Colonic mucosa (tissue), 4 donors: ENCODE measurements at regions not wholly inside any gene's neighbourhood (a gene's known extent, or its start where the extent isn't known, plus 50 kb on each side); places are given as distances from the start of the nearest gene placed in this dataset.
"Not testable (repeated sequence)": the region's sequence is repeated elsewhere in the genome, so short reads cannot be mapped to it uniquely, and the experiment has no call there.

Experiments
- DNase-seq: peaks from one replicate; pipeline ENCODE4 v3.0.0-alpha.2; 2020
- H3K27ac ChIP-seq: fragments of 200-600 bp; one replicate; pipeline ENCODE4 v1.8.0; 2021
- H3K27me3 ChIP-seq: fragments of 200-600 bp; one replicate; pipeline ENCODE4 v1.8.0; 2021
- H3K36me3 ChIP-seq: fragments of 200-600 bp; one replicate; pipeline ENCODE4 v1.8.0; 2021
- H3K4me1 ChIP-seq: fragments of 200-600 bp; one replicate; pipeline ENCODE4 v1.8.0; 2021; ENCODE audit warnings: mild to moderate bottlenecking
- H3K4me3 ChIP-seq: fragments of 200-600 bp; one replicate; pipeline ENCODE4 v1.8.0; 2021
- H3K9ac ChIP-seq, 2 donors: one replicate each; pipeline ENCODE4 v1.7.0; 2013; ENCODE audit warnings: control low read depth in 2 of 2, low read depth in 2 of 2, low read length in 2 of 2
- H3K9me3 ChIP-seq: fragments of 200-600 bp; one replicate; pipeline ENCODE4 v1.8.0; 2021
- CTCF ChIP-seq: fragments of 200-600 bp; IDR thresholded peaks from one replicate; pipeline ENCODE4 v1.8.0; 2022; ENCODE audit warnings: antibody characterized with exemption, mild to moderate bottlenecking
- intact Hi-C: fragments of 100-400 bp; cut with DNase I; formaldehyde crosslinking; loops from one replicate; pipeline ENCODE4 v1.14.1; 2022
- donor health status: healthy.
- donor health status: DM: no; HTN: no; CAD: no.
- donor health status: DM: no; HTN: no; CAD: no.

- Histone ChIP-seq H3K27ac (no peak overlapping the region), H3K36me3 (no peaks in the 10 kb centered on the region), H3K4me1 (no peaks in the 10 kb centered on the region), H3K27me3 (no peaks in the 10 kb centered on the region), H3K9me3 (no peaks in the 10 kb centered on the region), H3K4me3 (no peak overlapping the region), H3K9ac (no peak overlapping the region)
- intact Hi-C loops: no loop called here
- no peak for DNase-seq
- no peak for TF ChIP-seq CTCF
Observed at GRCh38 chr2:105478670-105479069, 79.8 kb upstream of the FHL2 start.

- H3K27me3 ChIP-seq, H3K27ac ChIP-seq, H3K9ac ChIP-seq, DNase-seq, H3K9me3 ChIP-seq, H3K36me3 ChIP-seq, intact Hi-C loops, H3K4me1 ChIP-seq, H3K4me3 ChIP-seq: not testable (repeated sequence)
Observed at GRCh38 chr2:105477050-105477620, 78.3 kb upstream of the FHL2 start.

GRCh38 chr2:105473011-105473410 is 74.2 kb upstream of the FHL2 start:
- Histone ChIP-seq H3K27ac (no peak overlapping the region), H3K27me3 (no peaks in the 10 kb centered on the region), H3K9me3 (no peaks in the 10 kb centered on the region), H3K36me3 (no peaks in the 10 kb centered on the region), H3K4me1 (no peaks in the 10 kb centered on the region), H3K4me3 (no peak overlapping the region), H3K9ac (no peak overlapping the region)
- DNase-seq: no peak
- intact Hi-C loops: no loop called here
- no peak for TF ChIP-seq CTCF

- no peak for DNase-seq
- no peak overlapping the region for H3K27ac ChIP-seq
- no peaks in the 10 kb centered on the region for H3K9me3 ChIP-seq
- intact Hi-C loops: no loop called here
- no peaks in the 10 kb centered on the region for H3K36me3 ChIP-seq
- no peak overlapping the region for H3K4me3 ChIP-seq
- no peaks in the 10 kb centered on the region for H3K4me1 ChIP-seq
- no peaks in the 10 kb centered on the region for H3K27me3 ChIP-seq
- no peak for TF ChIP-seq CTCF
- no peak overlapping the region for H3K9ac ChIP-seq
Observed at GRCh38 chr2:105470979-105471378, 72.1 kb upstream of the FHL2 start.

GRCh38 chr2:105469781-105470180 is 70.9 kb upstream of the FHL2 start:
- no peak overlapping the region for H3K9ac ChIP-seq
- no peak overlapping the region for H3K27ac ChIP-seq
- no peaks in the 10 kb centered on the region for H3K36me3 ChIP-seq
- H3K4me1 ChIP-seq: no peaks in the 10 kb centered on the region
- intact Hi-C loops: no loop called here
- no peaks in the 10 kb centered on the region for H3K9me3 ChIP-seq
- no peak overlapping the region for H3K4me3 ChIP-seq
- no peak for TF ChIP-seq CTCF
- no peak for DNase-seq
- no peaks in the 10 kb centered on the region for H3K27me3 ChIP-seq

- H3K4me1 ChIP-seq: no peaks in the 10 kb centered on the region
- no peaks in the 10 kb centered on the region for H3K27me3 ChIP-seq
- H3K9me3 ChIP-seq: no peaks in the 10 kb centered on the region
- intact Hi-C loops: no loop called here
- no peak overlapping the region for H3K27ac ChIP-seq
- H3K36me3 ChIP-seq: no peaks in the 10 kb centered on the region
- H3K9ac ChIP-seq: no peak overlapping the region
- TF ChIP-seq CTCF: no peak
- H3K4me3 ChIP-seq: no peak overlapping the region
- DNase-seq: no peak
Observed at GRCh38 chr2:105468582-105469042, 69.8 kb upstream of the FHL2 start.
